Forelimb muscle (tissue), 1 donor: ENCODE measurements at regions not wholly inside any gene's neighbourhood (a gene's known extent, or its start where the extent isn't known, plus 50 kb on each side); places are given as distances from the start of the nearest gene placed in this dataset.
"Not testable (repeated sequence)": the region's sequence is repeated elsewhere in the genome, so short reads cannot be mapped to it uniquely, and the experiment has no call there.

Experiments
- DNase-seq: peaks from one replicate; pipeline ENCODE4 v3.0.0-alpha.2; 2013; ENCODE audit warnings: low read depth

GRCh38 chr5:39654715-39655114, 229.9 kb upstream of the DAB2 start:
- DNase-seq = no peak

- not testable (repeated sequence) for DNase-seq
Observed at GRCh38 chr5:39652481-39652880, 227.7 kb upstream of the DAB2 start.

GRCh38 chr5:39652036-39652435, 227.3 kb upstream of the DAB2 start:
- DNase-seq = no peak

- no peak for DNase-seq
Observed at GRCh38 chr5:39650008-39650762, 225.4 kb upstream of the DAB2 start.

GRCh38 chr5:39648848-39649227, 224.1 kb upstream of the DAB2 start:
- DNase-seq = no peak

- no peak for DNase-seq
Observed at GRCh38 chr5:39648085-39648847, 223.5 kb upstream of the DAB2 start.

- DNase-seq = no peak
Observed at GRCh38 chr5:39640552-39640951, 215.8 kb upstream of the DAB2 start.

GRCh38 chr5:39639618-39640089, 214.9 kb upstream of the DAB2 start:
- DNase-seq = no peak

- DNase-seq = no peak
Observed at GRCh38 chr5:39638813-39639212, 214.0 kb upstream of the DAB2 start.

- DNase-seq = no peak
Observed at GRCh38 chr5:39633057-39633456, 208.3 kb upstream of the DAB2 start.

- DNase-seq = no peak
Observed at GRCh38 chr5:39631958-39632357, 207.2 kb upstream of the DAB2 start.

- no peak for DNase-seq
Observed at GRCh38 chr5:39629946-39630345, 205.2 kb upstream of the DAB2 start.

GRCh38 chr5:39628348-39628747, 203.6 kb upstream of the DAB2 start:
- no peak for DNase-seq

GRCh38 chr5:39624890-39625289, 200.1 kb upstream of the DAB2 start:
- DNase-seq = no peak

- no peak for DNase-seq
Observed at GRCh38 chr5:39624268-39624886, 199.6 kb upstream of the DAB2 start.

- no peak for DNase-seq
Observed at GRCh38 chr5:39623291-39623865, 198.6 kb upstream of the DAB2 start.

- DNase-seq = no peak
Observed at GRCh38 chr5:39622281-39622680, 197.5 kb upstream of the DAB2 start.

- no peak for DNase-seq
Observed at GRCh38 chr5:39619168-39619818, 194.5 kb upstream of the DAB2 start.

GRCh38 chr5:39618391-39618790, 193.6 kb upstream of the DAB2 start:
- no peak for DNase-seq

GRCh38 chr5:39616131-39616530, 191.4 kb upstream of the DAB2 start:
- DNase-seq = no peak

GRCh38 chr5:39611076-39611475, 186.3 kb upstream of the DAB2 start:
- DNase-seq = not testable (repeated sequence)

- no peak for DNase-seq
Observed at GRCh38 chr5:39608024-39608423, 183.2 kb upstream of the DAB2 start.
